ENCODE measurements at regions not wholly inside any gene's neighbourhood (a gene's known extent, or its start where the extent isn't known, plus 50 kb on each side); places are given as distances from the start of the nearest gene placed in this dataset.

DNA sequence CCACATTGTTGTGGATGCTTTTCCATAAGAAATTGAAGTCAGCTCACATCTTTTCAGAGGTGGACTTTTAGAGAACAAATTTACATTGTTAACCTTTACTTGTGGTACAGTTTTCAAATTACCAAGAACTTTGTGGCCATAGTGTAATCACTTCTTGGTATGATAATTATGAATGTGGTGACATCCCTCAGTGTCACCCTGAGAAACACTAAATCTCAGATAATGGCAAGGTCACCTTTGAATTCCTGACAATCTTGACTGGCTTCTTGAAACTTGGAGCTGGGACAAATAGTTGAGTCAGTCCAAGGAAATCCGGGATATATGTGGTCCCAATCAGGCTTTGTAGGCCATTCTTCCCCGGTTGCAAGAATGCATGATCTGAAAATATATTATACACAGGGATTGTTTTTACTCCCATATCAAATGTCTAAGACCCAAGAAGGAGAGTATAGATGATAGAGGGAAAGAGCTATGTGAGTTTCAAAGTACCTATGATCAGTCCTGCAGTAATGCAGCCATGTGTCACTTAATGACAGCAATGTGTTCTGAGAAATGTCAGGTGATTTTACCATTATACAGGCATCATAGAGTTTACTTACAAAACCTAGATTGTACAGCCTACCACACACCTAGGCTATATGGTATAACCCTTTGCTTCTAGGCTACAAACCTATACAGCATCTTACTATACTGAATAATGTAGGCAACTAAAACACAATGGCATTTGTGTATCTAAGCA, 120.8 kb upstream of the MTHFD1L start:
- peaks cover 4% of the 10 kb centered on the region for H3K4me1 Mint-ChIP-seq (ENCODE audit: low read depth)
- DNase-seq (ENCODE audit: low spot score), result no peak
- H3K36me3 Mint-ChIP-seq (ENCODE audit: low read depth), result no peaks in the 10 kb centered on the region

DNA sequence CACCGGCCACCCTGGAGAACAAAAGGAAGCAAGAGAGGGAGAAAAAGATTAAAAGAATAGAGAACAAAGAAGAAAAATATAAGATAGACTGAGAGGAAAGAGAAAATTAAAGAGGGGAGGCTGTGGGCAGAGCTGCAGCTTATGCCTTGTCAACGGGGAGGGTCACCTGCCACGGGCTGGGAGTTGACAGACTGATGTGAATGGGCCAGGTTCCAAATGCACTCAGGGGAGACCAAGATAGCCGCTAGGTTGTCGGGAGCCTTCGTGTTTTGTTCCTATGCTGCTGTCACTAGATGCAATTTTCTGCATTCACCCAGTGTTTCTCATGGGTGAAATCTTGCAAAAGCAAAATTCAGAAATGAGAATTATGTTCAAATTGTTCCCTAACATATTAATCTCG, 119.6 kb upstream of the MTHFD1L start:
- H3K4me1 Mint-ChIP-seq (ENCODE audit: low read depth), result no peaks in the 10 kb centered on the region

More for the DNA sequence above, 120.8 kb upstream of the MTHFD1L start:
- TF ChIP-seq, protein P1, sequence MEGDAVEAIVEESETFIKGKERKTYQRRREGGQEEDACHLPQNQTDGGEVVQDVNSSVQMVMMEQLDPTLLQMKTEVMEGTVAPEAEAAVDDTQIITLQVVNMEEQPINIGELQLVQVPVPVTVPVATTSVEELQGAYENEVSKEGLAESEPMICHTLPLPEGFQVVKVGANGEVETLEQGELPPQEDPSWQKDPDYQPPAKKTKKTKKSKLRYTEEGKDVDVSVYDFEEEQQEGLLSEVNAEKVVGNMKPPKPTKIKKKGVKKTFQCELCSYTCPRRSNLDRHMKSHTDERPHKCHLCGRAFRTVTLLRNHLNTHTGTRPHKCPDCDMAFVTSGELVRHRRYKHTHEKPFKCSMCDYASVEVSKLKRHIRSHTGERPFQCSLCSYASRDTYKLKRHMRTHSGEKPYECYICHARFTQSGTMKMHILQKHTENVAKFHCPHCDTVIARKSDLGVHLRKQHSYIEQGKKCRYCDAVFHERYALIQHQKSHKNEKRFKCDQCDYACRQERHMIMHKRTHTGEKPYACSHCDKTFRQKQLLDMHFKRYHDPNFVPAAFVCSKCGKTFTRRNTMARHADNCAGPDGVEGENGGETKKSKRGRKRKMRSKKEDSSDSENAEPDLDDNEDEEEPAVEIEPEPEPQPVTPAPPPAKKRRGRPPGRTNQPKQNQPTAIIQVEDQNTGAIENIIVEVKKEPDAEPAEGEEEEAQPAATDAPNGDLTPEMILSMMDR (IDR thresholded peaks at IDR 0.05), result no peak
- Mint-ChIP-seq H3K27ac (ENCODE audit: unreplicated experiment) (no peak overlapping the region), H3K9me3 (ENCODE audit: low read depth) (no peaks in the 10 kb centered on the region), H3K27me3 (ENCODE audit: low read depth) (no peaks in the 10 kb centered on the region), H3K4me3 (ENCODE audit: unreplicated experiment) (no peak overlapping the region)

DNA sequence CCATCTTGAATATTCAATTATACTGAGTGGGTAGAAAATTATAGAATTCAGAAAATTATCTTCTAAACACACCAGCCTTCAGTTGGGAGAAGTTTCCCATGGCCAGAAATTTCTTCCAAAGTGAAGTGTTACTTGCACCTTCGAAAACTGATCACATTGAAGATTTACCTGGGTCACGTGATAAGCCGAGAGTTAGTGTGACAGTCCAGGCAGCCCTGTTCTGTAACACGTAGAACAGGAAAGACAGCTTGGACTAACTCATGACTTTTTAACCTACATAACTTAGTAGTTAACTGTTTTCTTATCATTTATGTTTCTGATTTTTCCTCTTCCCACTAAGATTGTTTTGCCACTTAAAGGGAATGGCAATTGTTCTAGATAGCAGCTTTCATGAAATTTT, 118.3 kb upstream of the MTHFD1L start:
- peaks cover 7% of the 10 kb centered on the region for H3K4me1 Mint-ChIP-seq (ENCODE audit: low read depth)
- no peaks in the 10 kb centered on the region for H3K9me3 Mint-ChIP-seq (ENCODE audit: low read depth)
- H3K27ac Mint-ChIP-seq (ENCODE audit: unreplicated experiment), result no peak overlapping the region
- H3K36me3 Mint-ChIP-seq (ENCODE audit: low read depth), result no peaks in the 10 kb centered on the region
- TF ChIP-seq, protein P1 (IDR thresholded peaks at IDR 0.05), result no peak
- no peak for DNase-seq (ENCODE audit: low spot score)
- H3K27me3 Mint-ChIP-seq (ENCODE audit: low read depth), result no peaks in the 10 kb centered on the region
- no peak overlapping the region for H3K4me3 Mint-ChIP-seq (ENCODE audit: unreplicated experiment)

More for the DNA sequence above, 119.6 kb upstream of the MTHFD1L start:
- Mint-ChIP-seq H3K36me3 (ENCODE audit: low read depth) (no peaks in the 10 kb centered on the region), H3K27ac (ENCODE audit: unreplicated experiment) (no peak overlapping the region), H3K4me3 (ENCODE audit: unreplicated experiment) (no peak overlapping the region), H3K9me3 (ENCODE audit: low read depth) (no peaks in the 10 kb centered on the region), H3K27me3 (ENCODE audit: low read depth) (no peaks in the 10 kb centered on the region)
- DNase-seq (ENCODE audit: low spot score), result no peak
- TF ChIP-seq, protein P1 (IDR thresholded peaks at IDR 0.05), result no peak

DNA sequence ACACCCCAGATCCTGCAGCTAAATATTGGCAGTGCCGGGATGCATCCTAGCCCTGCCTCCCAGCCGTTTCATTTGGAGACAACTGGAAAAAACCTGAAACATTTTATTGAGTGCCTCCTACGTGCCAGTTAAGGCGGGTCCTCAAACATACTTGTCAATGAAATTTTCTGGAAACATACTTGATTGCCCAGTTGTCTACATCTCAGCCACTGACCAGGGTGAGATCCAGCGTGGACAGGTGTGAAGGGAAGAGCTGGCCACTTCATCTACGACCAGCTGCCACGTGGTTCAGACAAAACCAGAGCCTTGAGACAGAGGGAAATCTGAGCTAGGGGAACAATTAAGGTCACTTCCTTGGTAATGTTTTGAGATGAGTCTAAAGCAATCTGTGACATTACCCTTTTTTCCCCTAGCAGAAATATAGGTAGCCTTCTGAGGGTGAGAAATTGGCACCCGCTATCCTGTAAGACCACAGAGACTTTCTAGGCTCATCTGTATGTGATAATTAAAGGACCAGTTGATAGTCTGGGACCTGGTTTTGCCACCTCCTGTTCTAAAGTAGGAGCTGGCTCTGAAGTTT, 116.3 kb upstream of the MTHFD1L start:
- H3K4me3 Mint-ChIP-seq (ENCODE audit: unreplicated experiment), result no peak overlapping the region
- no peaks in the 10 kb centered on the region for H3K9me3 Mint-ChIP-seq (ENCODE audit: low read depth)
- no peaks in the 10 kb centered on the region for H3K27me3 Mint-ChIP-seq (ENCODE audit: low read depth)
- H3K27ac Mint-ChIP-seq (ENCODE audit: unreplicated experiment), result no peak overlapping the region
- H3K4me1 Mint-ChIP-seq (ENCODE audit: low read depth), result peaks cover 24% of the 10 kb centered on the region
- TF ChIP-seq, protein P1 (IDR thresholded peaks at IDR 0.05), result no peak
- DNase-seq (ENCODE audit: low spot score), result no peak
- H3K36me3 Mint-ChIP-seq (ENCODE audit: low read depth), result no peaks in the 10 kb centered on the region

DNA sequence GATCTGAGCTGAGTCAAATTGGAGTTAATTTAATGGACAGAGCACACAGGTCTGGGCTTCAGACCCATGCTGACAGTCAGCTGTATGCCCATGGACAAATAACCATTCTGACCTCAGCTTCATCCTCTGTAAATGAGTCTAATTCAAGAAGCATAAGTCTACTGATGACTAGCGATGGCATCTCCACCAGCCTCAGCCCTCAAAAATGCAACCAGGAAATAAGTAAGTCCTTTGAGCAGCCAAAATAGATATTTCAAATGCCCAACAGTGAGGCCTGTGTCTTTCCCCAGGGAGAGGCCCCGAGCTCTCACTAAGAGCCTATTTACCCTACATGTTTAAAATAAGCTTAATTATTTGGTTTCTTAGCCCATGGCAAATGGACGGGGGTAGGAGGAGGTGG, 114.2 kb upstream of the MTHFD1L start:
- DNase-seq (ENCODE audit: low spot score), result no peak
- TF ChIP-seq, protein P1 (IDR thresholded peaks at IDR 0.05), result no peak
- peak overlapping the region; percentile 77 for H3K27ac Mint-ChIP-seq (ENCODE audit: unreplicated experiment)
- no peak overlapping the region for H3K4me3 Mint-ChIP-seq (ENCODE audit: unreplicated experiment)
- no peaks in the 10 kb centered on the region for H3K9me3 Mint-ChIP-seq (ENCODE audit: low read depth)
- H3K4me1 Mint-ChIP-seq (ENCODE audit: low read depth), result peaks cover 24% of the 10 kb centered on the region
- H3K27me3 Mint-ChIP-seq (ENCODE audit: low read depth), result no peaks in the 10 kb centered on the region
- no peaks in the 10 kb centered on the region for H3K36me3 Mint-ChIP-seq (ENCODE audit: low read depth)
